ENCODE measurements at regions not wholly inside any gene's neighbourhood (a gene's known extent, or its start where the extent isn't known, plus 50 kb on each side); places are given as distances from the start of the nearest gene placed in this dataset.

DNA sequence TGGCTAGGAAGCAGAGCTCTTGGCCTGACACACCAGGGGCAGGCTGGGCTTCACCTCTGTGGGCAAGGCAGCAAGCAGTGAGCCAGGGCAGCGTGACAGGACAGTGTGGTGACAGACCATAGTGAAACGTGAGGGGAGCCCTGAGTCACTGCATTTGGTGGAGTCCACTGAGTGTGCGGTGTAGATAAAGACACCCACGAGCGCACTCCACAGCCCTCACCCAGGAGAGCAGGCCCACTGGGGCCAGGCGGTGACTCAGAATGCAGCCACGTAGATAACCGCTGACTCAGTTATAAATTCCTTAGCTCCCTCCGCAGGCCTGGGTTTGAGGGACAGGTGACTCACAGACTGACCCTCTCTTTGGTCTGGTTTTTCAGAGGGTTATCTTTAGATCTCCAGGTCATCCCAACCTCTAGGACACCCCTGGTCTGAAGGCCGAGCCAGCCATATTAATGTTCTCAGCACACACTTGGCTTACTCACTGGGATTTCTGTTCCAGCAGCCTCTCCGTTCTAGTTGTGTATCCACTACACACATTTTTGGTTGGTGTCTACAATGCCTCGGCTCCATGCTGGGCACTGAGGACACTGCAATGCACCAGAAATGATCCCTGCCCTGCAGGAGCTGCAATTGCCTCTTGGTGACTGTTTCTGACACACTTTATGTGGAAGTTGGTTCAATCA lies 90.2 kb upstream of the TSPAN2 start:
- Histone ChIP-seq H3K27me3 (ENCODE audit: low read depth) (no peaks in the 10 kb centered on the region), H3K4me3 (no peak overlapping the region), H3K27ac (replicated peaks) (peak overlapping the region; percentile 74), H3K36me3 (no peaks in the 10 kb centered on the region), H3K4me1 (peaks cover 44% of the 10 kb centered on the region), H3K9me3 (replicated peaks) (no peaks in the 10 kb centered on the region)
- DNase-seq, result peak; percentile 76
- intact Hi-C loops (cut with micrococcal nuclease), result no loop called here
- TF ChIP-seq, protein P1, sequence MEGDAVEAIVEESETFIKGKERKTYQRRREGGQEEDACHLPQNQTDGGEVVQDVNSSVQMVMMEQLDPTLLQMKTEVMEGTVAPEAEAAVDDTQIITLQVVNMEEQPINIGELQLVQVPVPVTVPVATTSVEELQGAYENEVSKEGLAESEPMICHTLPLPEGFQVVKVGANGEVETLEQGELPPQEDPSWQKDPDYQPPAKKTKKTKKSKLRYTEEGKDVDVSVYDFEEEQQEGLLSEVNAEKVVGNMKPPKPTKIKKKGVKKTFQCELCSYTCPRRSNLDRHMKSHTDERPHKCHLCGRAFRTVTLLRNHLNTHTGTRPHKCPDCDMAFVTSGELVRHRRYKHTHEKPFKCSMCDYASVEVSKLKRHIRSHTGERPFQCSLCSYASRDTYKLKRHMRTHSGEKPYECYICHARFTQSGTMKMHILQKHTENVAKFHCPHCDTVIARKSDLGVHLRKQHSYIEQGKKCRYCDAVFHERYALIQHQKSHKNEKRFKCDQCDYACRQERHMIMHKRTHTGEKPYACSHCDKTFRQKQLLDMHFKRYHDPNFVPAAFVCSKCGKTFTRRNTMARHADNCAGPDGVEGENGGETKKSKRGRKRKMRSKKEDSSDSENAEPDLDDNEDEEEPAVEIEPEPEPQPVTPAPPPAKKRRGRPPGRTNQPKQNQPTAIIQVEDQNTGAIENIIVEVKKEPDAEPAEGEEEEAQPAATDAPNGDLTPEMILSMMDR (IDR thresholded peaks at IDR 0.05; ENCODE audit: borderline replicate concordance), result no peak

DNA sequence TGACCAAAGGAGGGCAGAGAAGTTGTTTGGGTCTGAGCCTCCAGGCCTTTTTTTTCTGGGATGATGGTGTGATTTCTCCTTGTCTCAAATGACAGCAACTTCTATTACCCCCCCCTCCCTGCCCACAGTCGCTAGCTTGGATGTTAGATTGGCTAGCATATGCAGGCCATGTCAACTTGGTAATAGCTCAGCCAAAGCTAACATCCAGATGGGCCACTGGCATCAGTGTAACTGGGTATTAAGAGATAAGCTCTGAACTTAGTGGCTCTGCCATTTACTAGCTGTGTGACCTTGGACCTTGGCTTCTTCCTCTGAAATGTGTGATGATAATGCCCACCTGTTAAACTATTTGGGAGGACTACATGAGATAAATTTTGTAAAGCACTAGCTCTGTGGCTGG lies 86.9 kb upstream of the TSPAN2 start:
- TF ChIP-seq, protein P1 (IDR thresholded peaks at IDR 0.05; ENCODE audit: borderline replicate concordance), result no peak
- no peak for DNase-seq
- H3K4me3 ChIP-seq, result no peak overlapping the region
- peaks cover 27% of the 10 kb centered on the region for H3K4me1 ChIP-seq
- no peaks in the 10 kb centered on the region for H3K36me3 ChIP-seq
- intact Hi-C loops (cut with micrococcal nuclease), result no loop called here
- H3K27me3 ChIP-seq (ENCODE audit: low read depth), result no peaks in the 10 kb centered on the region
- H3K27ac ChIP-seq (replicated peaks), result no peak overlapping the region
- no peaks in the 10 kb centered on the region for H3K9me3 ChIP-seq (replicated peaks)

DNA sequence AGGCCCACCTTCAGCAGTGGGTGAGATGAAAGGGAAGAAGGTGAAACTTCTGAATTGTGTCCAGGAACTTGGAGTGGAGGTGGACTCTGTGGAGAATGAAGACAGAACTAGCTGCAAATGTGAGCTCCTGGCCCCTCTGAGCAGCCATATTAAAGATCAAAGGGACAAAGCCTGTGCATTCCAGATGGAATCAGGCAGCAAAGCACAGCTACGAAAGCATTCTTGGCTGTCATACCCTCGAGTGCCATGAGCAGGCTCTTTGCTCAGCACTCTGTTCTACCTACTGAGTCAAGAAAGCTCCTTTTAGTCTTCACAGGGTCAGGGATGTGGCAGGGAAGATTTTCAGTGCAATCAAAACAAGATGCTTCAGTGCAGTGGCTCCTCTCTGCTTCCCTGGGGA lies 86.3 kb upstream of the TSPAN2 start:
- Histone ChIP-seq H3K9me3 (replicated peaks) (no peaks in the 10 kb centered on the region), H3K4me3 (no peak overlapping the region), H3K27ac (replicated peaks) (no peak overlapping the region), H3K27me3 (ENCODE audit: low read depth) (no peaks in the 10 kb centered on the region), H3K4me1 (peaks cover 26% of the 10 kb centered on the region), H3K36me3 (no peaks in the 10 kb centered on the region)
- no peak for DNase-seq
- intact Hi-C loops (cut with micrococcal nuclease), result no loop called here
- TF ChIP-seq, protein P1 (IDR thresholded peaks at IDR 0.05; ENCODE audit: borderline replicate concordance), result no peak

DNA sequence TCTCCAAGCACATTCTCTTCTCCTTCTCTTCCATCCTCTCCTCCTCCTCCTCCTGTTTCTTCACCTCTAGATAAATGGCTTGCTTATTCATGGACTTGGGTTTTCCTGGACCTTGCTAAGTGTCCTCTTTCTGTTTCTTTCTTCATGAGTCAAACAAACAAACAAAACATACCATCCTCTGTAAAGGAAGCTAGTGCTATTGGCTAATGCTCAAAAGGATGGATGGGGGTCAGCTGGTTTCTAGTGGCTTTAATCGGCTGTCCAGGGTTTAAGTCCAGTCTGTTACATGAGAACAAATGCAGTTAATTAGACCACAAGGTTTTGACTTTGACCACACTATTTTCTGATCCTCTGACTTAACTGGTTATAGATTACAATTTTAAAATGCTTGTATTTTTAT lies 83.8 kb upstream of the TSPAN2 start:
- DNase-seq, result no peak
- Histone ChIP-seq H3K4me3 (no peak overlapping the region), H3K27ac (replicated peaks) (no peak overlapping the region), H3K9me3 (replicated peaks) (no peaks in the 10 kb centered on the region), H3K4me1 (peaks cover 15% of the 10 kb centered on the region), H3K36me3 (no peaks in the 10 kb centered on the region), H3K27me3 (ENCODE audit: low read depth) (no peaks in the 10 kb centered on the region)
- intact Hi-C loops (cut with micrococcal nuclease), result no loop called here
- TF ChIP-seq, protein P1 (IDR thresholded peaks at IDR 0.05; ENCODE audit: borderline replicate concordance), result no peak

DNA sequence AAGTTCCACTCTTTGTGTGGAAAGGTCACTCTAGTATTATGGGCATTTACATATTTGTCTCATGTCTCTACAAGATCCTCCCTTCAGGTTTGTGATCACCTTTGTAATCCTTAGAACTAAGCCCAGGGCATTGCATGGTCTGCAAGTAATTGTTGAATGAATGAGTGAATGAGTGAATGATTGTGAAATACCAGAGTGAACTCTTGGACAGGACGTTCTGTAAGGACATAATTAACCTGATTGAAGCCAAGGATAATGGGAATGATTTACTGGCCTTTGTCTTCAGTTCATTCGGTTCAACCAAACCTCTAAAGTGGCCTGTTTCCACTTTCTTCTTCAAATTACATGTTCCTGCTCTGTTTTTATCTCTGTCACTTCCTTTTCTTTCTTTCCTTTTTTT lies 83.0 kb upstream of the TSPAN2 start:
- Histone ChIP-seq H3K36me3 (no peaks in the 10 kb centered on the region), H3K4me3 (no peak overlapping the region), H3K27ac (replicated peaks) (no peak overlapping the region), H3K4me1 (peaks cover 15% of the 10 kb centered on the region), H3K27me3 (ENCODE audit: low read depth) (no peaks in the 10 kb centered on the region), H3K9me3 (replicated peaks) (no peaks in the 10 kb centered on the region)
- intact Hi-C loops (cut with micrococcal nuclease), result no loop called here
- DNase-seq, result no peak
- TF ChIP-seq, protein P1 (IDR thresholded peaks at IDR 0.05; ENCODE audit: borderline replicate concordance), result no peak

Data from left ventricle myocardium inferior (tissue), 1 donor.